ENCODE measurements at regions not wholly inside any gene's neighbourhood (a gene's known extent, or its start where the extent isn't known, plus 50 kb on each side); places are given as distances from the start of the nearest gene placed in this dataset.

GRCh38 chr1:244111027-244111426 is 59.9 kb downstream of the ZBTB18 start:
- TF ChIP-seq CTCF (conservative IDR thresholded peaks at IDR 0.05) (no peak), EZH2 (IDR thresholded peaks at IDR 0.05; ENCODE audit: low read depth) (no peak)

Measured in PC-9 (cell line).